ENCODE measurements at regions not wholly inside any gene's neighbourhood (a gene's known extent, or its start where the extent isn't known, plus 50 kb on each side); places are given as distances from the start of the nearest gene placed in this dataset.

DNA sequence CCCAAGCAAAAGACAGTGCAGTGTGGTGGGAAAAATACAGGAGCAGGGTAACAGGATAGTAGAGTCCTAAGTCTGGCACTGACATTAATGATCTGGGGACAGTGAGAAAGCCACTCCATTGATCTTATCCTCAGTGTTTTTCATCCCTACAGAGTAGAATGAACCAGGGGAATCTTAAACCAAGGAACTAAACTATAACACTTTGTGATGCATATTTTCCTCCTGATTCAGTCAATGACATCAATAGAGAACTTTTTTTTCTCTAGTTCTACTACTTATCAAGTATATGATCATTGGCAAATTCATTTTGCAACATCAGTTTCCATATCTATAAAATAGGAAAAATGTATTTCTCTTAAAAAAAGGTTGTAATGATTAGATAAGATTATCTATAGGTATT is 151.1 kb downstream of the TMEM26 start (continued):
- TF ChIP-seq, protein P1, sequence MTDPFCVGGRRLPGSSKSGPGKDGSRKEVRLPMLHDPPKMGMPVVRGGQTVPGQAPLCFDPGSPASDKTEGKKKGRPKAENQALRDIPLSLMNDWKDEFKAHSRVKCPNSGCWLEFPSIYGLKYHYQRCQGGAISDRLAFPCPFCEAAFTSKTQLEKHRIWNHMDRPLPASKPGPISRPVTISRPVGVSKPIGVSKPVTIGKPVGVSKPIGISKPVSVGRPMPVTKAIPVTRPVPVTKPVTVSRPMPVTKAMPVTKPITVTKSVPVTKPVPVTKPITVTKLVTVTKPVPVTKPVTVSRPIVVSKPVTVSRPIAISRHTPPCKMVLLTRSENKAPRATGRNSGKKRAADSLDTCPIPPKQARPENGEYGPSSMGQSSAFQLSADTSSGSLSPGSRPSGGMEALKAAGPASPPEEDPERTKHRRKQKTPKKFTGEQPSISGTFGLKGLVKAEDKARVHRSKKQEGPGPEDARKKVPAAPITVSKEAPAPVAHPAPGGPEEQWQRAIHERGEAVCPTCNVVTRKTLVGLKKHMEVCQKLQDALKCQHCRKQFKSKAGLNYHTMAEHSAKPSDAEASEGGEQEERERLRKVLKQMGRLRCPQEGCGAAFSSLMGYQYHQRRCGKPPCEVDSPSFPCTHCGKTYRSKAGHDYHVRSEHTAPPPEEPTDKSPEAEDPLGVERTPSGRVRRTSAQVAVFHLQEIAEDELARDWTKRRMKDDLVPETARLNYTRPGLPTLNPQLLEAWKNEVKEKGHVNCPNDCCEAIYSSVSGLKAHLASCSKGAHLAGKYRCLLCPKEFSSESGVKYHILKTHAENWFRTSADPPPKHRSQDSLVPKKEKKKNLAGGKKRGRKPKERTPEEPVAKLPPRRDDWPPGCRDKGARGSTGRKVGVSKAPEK (CRISPR knock-in tag; IDR thresholded peaks at IDR 0.05; ENCODE audit: borderline replicate concordance): no peak

DNA sequence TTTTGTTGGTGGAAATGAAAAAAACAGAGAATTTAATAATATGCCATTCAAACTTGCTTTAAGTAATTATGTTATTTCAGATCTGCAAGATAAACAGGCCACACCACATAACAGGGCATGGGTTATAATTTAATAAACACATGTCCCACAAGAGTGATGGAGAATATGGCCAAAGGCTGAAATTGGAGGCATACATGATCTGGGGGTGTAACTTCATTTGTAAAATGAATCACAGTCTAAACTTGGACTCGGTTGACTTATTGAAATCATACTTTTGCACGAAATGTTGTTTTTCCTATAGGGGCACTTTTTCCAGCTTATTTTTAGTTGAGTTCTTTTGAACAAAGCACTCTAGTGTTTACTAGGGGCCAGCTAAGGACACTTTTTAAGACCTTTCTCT is 151.6 kb downstream of the TMEM26 start:
- ATAC-seq: no peak
- WGBS (ENCODE audit: low lambda C conversion rate): 3% methylated on average over 2 of the region's 2 CpGs
- BruUV-seq (replicated peaks): no TSS peak

More for the DNA sequence above, 151.6 kb downstream of the TMEM26 start:
- Histone ChIP-seq H3K4me2 (ENCODE audit: low read depth, low read length) (no peak overlapping the region), H3K36me3 (replicated peaks in 1 of 2; ENCODE audit: control insufficient read depth in 1 of 2, insufficient read depth in 2 of 2, low read length in 2 of 2) (no peaks in the 10 kb centered on the region), H3K9ac (ENCODE audit: insufficient read depth, low read depth, low read length) (no peak overlapping the region), H4K20me1 (ENCODE audit: insufficient read depth, low read length) (no peaks in the 10 kb centered on the region), H3K79me2 (ENCODE audit: insufficient read depth, low read length) (no peaks in the 10 kb centered on the region), H3K4me3 (replicated peaks in 1 of 3; ENCODE audit: insufficient read depth in 1 of 3, low read depth in 2 of 3, low read length in 3 of 3) (no peak overlapping the region), H3K9me3 (ENCODE audit: low read length) (no peaks in the 10 kb centered on the region), H2AFZ (ENCODE audit: low read length) (no peak overlapping the region), H3K27ac (ENCODE audit: extremely low read length, insufficient read depth, low read length) (no peak overlapping the region), H3K27me3 (ENCODE audit: control insufficient read depth in 1 of 2, insufficient read depth in 2 of 2, low read length in 2 of 2) (no peaks in the 10 kb centered on the region; a peak in 1 of 5 replicates), H3K4me1 (ENCODE audit: insufficient read depth, low read length) (no peaks in the 10 kb centered on the region)
- in situ Hi-C loops (cut with HindIII; ENCODE audit: extremely low pct_ligation_motif_present, low pct_unique_long_range_greater_than_20kb): no loop called here
- FAIRE-seq (no peak), DNase-seq (ENCODE audit: low spot score) (no peak)
- ChIA-PET POLR2A (no interaction called here), CTCF (ENCODE audit: low intra/inter-chr PET ratio, low total read pairs) (no interaction called here)
- intact Hi-C loops (cut with micrococcal nuclease; ENCODE audit: unreplicated experiment): no loop called here
- TF ChIP-seq ZFP82 (CRISPR knock-in tag; IDR thresholded peaks at IDR 0.05; ENCODE audit: borderline replicate concordance) (no peak), ZNF768 (CRISPR knock-in tag; IDR thresholded peaks at IDR 0.05) (no peak), ZNF121 (CRISPR knock-in tag; IDR thresholded peaks at IDR 0.05) (no peak), ZNF724P (CRISPR knock-in tag; IDR thresholded peaks at IDR 0.05; ENCODE audit: borderline replicate concordance) (no peak), CENPX (CRISPR knock-in tag; IDR thresholded peaks at IDR 0.05) (no peak), CBX2 (IDR thresholded peaks at IDR 0.05; ENCODE audit: low read depth, low read length) (no peak), CBX2 (CRISPR knock-in tag; IDR thresholded peaks at IDR 0.05; ENCODE audit: low read depth) (no peak), ARID2 (CRISPR knock-in tag; IDR thresholded peaks at IDR 0.05; ENCODE audit: borderline replicate concordance) (no peak), CEBPB (IDR thresholded peaks at IDR 0.05; ENCODE audit: borderline replicate concordance, low read depth, low read length) (no peak), ZNF12 (CRISPR knock-in tag; IDR thresholded peaks at IDR 0.05) (no peak), ZNF24 (IDR thresholded peaks at IDR 0.05) (no peak), RFXANK (CRISPR knock-in tag; IDR thresholded peaks at IDR 0.05) (no peak), ZNF382 (CRISPR knock-in tag; IDR thresholded peaks at IDR 0.05; ENCODE audit: borderline replicate concordance) (no peak)
- TF ChIP-seq, protein P2, sequence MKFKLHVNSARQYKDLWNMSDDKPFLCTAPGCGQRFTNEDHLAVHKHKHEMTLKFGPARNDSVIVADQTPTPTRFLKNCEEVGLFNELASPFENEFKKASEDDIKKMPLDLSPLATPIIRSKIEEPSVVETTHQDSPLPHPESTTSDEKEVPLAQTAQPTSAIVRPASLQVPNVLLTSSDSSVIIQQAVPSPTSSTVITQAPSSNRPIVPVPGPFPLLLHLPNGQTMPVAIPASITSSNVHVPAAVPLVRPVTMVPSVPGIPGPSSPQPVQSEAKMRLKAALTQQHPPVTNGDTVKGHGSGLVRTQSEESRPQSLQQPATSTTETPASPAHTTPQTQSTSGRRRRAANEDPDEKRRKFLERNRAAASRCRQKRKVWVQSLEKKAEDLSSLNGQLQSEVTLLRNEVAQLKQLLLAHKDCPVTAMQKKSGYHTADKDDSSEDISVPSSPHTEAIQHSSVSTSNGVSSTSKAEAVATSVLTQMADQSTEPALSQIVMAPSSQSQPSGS (CRISPR knock-in tag; IDR thresholded peaks at IDR 0.05): no peak
- TF ChIP-seq, protein P3, sequence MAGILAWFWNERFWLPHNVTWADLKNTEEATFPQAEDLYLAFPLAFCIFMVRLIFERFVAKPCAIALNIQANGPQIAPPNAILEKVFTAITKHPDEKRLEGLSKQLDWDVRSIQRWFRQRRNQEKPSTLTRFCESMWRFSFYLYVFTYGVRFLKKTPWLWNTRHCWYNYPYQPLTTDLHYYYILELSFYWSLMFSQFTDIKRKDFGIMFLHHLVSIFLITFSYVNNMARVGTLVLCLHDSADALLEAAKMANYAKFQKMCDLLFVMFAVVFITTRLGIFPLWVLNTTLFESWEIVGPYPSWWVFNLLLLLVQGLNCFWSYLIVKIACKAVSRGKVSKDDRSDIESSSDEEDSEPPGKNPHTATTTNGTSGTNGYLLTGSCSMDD (CRISPR knock-in tag; IDR thresholded peaks at IDR 0.05): no peak
- TF ChIP-seq, protein P4, sequence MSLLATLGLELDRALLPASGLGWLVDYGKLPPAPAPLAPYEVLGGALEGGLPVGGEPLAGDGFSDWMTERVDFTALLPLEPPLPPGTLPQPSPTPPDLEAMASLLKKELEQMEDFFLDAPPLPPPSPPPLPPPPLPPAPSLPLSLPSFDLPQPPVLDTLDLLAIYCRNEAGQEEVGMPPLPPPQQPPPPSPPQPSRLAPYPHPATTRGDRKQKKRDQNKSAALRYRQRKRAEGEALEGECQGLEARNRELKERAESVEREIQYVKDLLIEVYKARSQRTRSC (CRISPR knock-in tag; IDR thresholded peaks at IDR 0.05; ENCODE audit: low read depth): no peak
- TF ChIP-seq, protein P5, sequence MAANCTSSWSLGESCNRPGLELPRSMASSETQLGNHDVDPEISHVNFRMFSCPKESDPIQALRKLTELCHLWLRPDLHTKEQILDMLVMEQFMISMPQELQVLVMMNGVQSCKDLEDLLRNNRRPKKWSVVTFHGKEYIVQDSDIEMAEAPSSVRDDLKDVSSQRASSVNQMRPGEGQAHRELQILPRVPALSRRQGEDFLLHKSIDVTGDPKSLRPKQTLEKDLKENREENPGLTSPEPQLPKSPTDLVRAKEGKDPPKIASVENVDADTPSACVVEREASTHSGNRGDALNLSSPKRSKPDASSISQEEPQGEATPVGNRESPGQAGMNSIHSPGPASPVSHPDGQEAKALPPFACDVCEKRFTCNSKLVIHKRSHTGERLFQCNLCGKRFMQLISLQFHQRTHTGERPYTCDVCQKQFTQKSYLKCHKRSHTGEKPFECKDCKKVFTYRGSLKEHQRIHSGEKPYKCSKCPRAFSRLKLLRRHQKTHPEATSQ (CRISPR knock-in tag; IDR thresholded peaks at IDR 0.05; ENCODE audit: borderline replicate concordance): no peak
